SU-DHL-6 (cell line): ENCODE measurements at regions not wholly inside any gene's neighbourhood (a gene's known extent, or its start where the extent isn't known, plus 50 kb on each side); places are given as distances from the start of the nearest gene placed in this dataset.

Experiments
- H2AFZ ChIP-seq: fragments of 200-600 bp; sonication (generic); 2 replicates; pipeline ENCODE4 v1.6.1; 2014; ENCODE audit warnings: low read depth, mild to moderate bottlenecking, moderate library complexity, mixed read lengths, antibody characterized with exemption, low read length; ENCODE audit not compliant: severe bottlenecking
- H3F3A ChIP-seq: fragments of 200-600 bp; shearing (Covaris generic); 2 replicates; pipeline ENCODE4 v1.6.0; 2016; ENCODE audit warnings: antibody characterized with exemption, mild to moderate bottlenecking; ENCODE audit not compliant: insufficient read depth
- H3K27ac ChIP-seq: fragments of 200-600 bp; sonication (generic); 2 replicates; pipeline ENCODE4 v1.5.1; 2016; ENCODE audit warnings: low read depth, mild to moderate bottlenecking, low read length, moderate library complexity, mixed read lengths
- H3K27me3 ChIP-seq: fragments of 200-600 bp; sonication (generic), shearing (Covaris generic); 2 replicates; pipeline ENCODE4 v1.6.0; 2014; ENCODE audit warnings: mild to moderate bottlenecking, low read length
- H3K36me3 ChIP-seq: fragments of 200-600 bp; sonication (generic); 2 replicates; pipeline ENCODE4 v1.6.1; 2014; ENCODE audit warnings: mild to moderate bottlenecking, low read length, mixed read lengths
- H3K4me2 ChIP-seq: fragments of 300-600, 200-600 bp; shearing (Covaris generic), sonication (generic); 2 replicates; pipeline ENCODE4 v1.6.0; 2014; ENCODE audit warnings: low read length, low read depth, mild to moderate bottlenecking; ENCODE audit not compliant: poor library complexity, severe bottlenecking
- H3K4me3 ChIP-seq: fragments of 200-600 bp; sonication (generic); 2 replicates; pipeline ENCODE4 v1.5.1; 2014; ENCODE audit warnings: antibody characterized with exemption, low read length, mild to moderate bottlenecking, mixed read lengths; ENCODE audit not compliant: insufficient read depth, poor library complexity, severe bottlenecking
- H3K79me2 ChIP-seq: fragments of 200-600 bp; sonication (generic); 2 replicates; pipeline ENCODE4 v1.6.1; 2014; ENCODE audit warnings: mild to moderate bottlenecking, low read length, moderate library complexity; ENCODE audit not compliant: insufficient read depth
- H3K9ac ChIP-seq: fragments of 200-600 bp; sonication (generic); 2 replicates; pipeline ENCODE4 v1.7.0; 2014; ENCODE audit warnings: mild to moderate bottlenecking, low read length
- H3K9me2 ChIP-seq: fragments of 200-600 bp; sonication (generic); replicated peaks from 2 replicates; pipeline ENCODE4 v1.6.1; 2014; ENCODE audit warnings: low read length; ENCODE audit not compliant: insufficient read depth
- H3K9me3 ChIP-seq: fragments of 200-600 bp; sonication (generic); 2 replicates; pipeline ENCODE4 v1.6.1; 2014; ENCODE audit warnings: low read length, mixed read lengths; ENCODE audit not compliant: insufficient read depth
- H4K20me1 ChIP-seq: fragments of 200-600 bp; sonication (generic); 2 replicates; pipeline ENCODE4 v1.6.1; 2014; ENCODE audit warnings: low read depth, mild to moderate bottlenecking, antibody characterized with exemption, low read length, moderate library complexity, mixed read lengths
- CTCF ChIP-seq: fragments of 200-600 bp; sonication (generic); IDR thresholded peaks from one replicate; pipeline ENCODE4 v1.5.1; 2017; ENCODE audit warnings: antibody characterized with exemption, mild to moderate bottlenecking, low read length, moderate library complexity; ENCODE audit not compliant: insufficient read depth, poor library complexity, severe bottlenecking
- EZH2phosphoT487 ChIP-seq: fragments of 200-600 bp; sonication (generic), shearing (Covaris generic); conservative IDR thresholded peaks from 2 replicates; pipeline ENCODE4 v1.6.1; 2018; ENCODE audit warnings: mild to moderate bottlenecking, antibody characterized with exemption, low read length, moderate library complexity, mixed read lengths

GRCh38 chr17:33786478-33786877, 468.6 kb upstream of the CCL2 start:
- no peaks in the 10 kb centered on the region for H4K20me1 ChIP-seq
- H3K36me3 ChIP-seq = no peaks in the 10 kb centered on the region
- no peak overlapping the region for H3K4me2 ChIP-seq
- H3K27ac ChIP-seq = no peak overlapping the region
- H3K27me3 ChIP-seq = no peaks in the 10 kb centered on the region
- H3F3A ChIP-seq = no peaks in the 10 kb centered on the region
- H3K79me2 ChIP-seq = no peaks in the 10 kb centered on the region
- no peak overlapping the region for H3K9ac ChIP-seq
- no peak for TF ChIP-seq CTCF
- no peak for TF ChIP-seq EZH2phosphoT487
- no peak overlapping the region for H2AFZ ChIP-seq
- no peaks in the 10 kb centered on the region for H3K9me3 ChIP-seq
- H3K4me3 ChIP-seq = no peak overlapping the region
- H3K9me2 ChIP-seq = no peaks in the 10 kb centered on the region

GRCh38 chr17:33789658-33790057, 465.4 kb upstream of the CCL2 start:
- H4K20me1 ChIP-seq = no peaks in the 10 kb centered on the region
- H2AFZ ChIP-seq = no peak overlapping the region

GRCh38 chr17:33797181-33797580, 457.9 kb upstream of the CCL2 start:
- no peaks in the 10 kb centered on the region for H3F3A ChIP-seq
- H3K79me2 ChIP-seq = no peaks in the 10 kb centered on the region
- H3K4me3 ChIP-seq = no peak overlapping the region
- H3K27ac ChIP-seq = no peak overlapping the region
- TF ChIP-seq CTCF = no peak
- TF ChIP-seq EZH2phosphoT487 = no peak
- H3K9me3 ChIP-seq = no peaks in the 10 kb centered on the region
- no peaks in the 10 kb centered on the region for H3K9me2 ChIP-seq
- H3K36me3 ChIP-seq = no peaks in the 10 kb centered on the region
- no peak overlapping the region for H2AFZ ChIP-seq
- no peaks in the 10 kb centered on the region for H3K27me3 ChIP-seq
- no peak overlapping the region for H3K4me2 ChIP-seq
- H4K20me1 ChIP-seq = no peaks in the 10 kb centered on the region
- H3K9ac ChIP-seq = no peak overlapping the region

More at GRCh38 chr17:33789658-33790057, 465.4 kb upstream of the CCL2 start:
- TF ChIP-seq CTCF = no peak
- no peak for TF ChIP-seq EZH2phosphoT487
- Histone ChIP-seq H3K27ac (no peak overlapping the region), H3K4me2 (no peak overlapping the region), H3K9me3 (no peaks in the 10 kb centered on the region), H3K27me3 (no peaks in the 10 kb centered on the region), H3K4me3 (no peak overlapping the region), H3K9ac (no peak overlapping the region), H3K79me2 (no peaks in the 10 kb centered on the region), H3K9me2 (no peaks in the 10 kb centered on the region), H3F3A (no peaks in the 10 kb centered on the region), H3K36me3 (no peaks in the 10 kb centered on the region)
